AG09319 (cell line): ENCODE measurements at regions not wholly inside any gene's neighbourhood (a gene's known extent, or its start where the extent isn't known, plus 50 kb on each side); places are given as distances from the start of the nearest gene placed in this dataset.

Experiments
- DNase-seq: peaks from one replicate; pipeline ENCODE4 v3.0.0-alpha.2; 2010; ENCODE audit warnings: low read depth; ENCODE audit errors: extremely low read depth
- TF ChIP-seq, protein P1 (sequence below): IDR thresholded peaks from 2 replicates; pipeline ENCODE4 v1.5.1; 2011; ENCODE audit warnings: low read depth, mild to moderate bottlenecking, inconsistent platforms, low read length, moderate library complexity

DNA sequence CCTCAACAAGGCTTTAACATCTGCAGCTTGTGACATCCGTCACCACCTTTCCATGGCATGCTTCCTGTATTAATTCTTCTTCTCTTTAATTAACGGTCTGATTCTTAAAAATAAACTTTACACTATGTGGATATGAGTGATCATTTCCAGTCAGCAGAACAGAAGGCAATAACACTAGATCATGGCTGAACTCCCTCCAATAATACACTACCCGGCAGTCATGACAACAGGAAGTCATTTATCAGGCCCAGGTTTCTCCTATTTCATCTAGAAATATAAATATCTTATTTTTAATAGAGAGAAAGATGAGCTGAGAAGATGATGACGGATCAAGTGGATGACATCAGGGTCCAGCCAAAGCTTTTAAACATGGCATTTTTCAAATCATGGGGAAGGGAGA, 792.2 kb downstream of the SLC4A3 start:
- TF ChIP-seq, protein P1, sequence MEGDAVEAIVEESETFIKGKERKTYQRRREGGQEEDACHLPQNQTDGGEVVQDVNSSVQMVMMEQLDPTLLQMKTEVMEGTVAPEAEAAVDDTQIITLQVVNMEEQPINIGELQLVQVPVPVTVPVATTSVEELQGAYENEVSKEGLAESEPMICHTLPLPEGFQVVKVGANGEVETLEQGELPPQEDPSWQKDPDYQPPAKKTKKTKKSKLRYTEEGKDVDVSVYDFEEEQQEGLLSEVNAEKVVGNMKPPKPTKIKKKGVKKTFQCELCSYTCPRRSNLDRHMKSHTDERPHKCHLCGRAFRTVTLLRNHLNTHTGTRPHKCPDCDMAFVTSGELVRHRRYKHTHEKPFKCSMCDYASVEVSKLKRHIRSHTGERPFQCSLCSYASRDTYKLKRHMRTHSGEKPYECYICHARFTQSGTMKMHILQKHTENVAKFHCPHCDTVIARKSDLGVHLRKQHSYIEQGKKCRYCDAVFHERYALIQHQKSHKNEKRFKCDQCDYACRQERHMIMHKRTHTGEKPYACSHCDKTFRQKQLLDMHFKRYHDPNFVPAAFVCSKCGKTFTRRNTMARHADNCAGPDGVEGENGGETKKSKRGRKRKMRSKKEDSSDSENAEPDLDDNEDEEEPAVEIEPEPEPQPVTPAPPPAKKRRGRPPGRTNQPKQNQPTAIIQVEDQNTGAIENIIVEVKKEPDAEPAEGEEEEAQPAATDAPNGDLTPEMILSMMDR: no peak
- no peak for DNase-seq

DNA sequence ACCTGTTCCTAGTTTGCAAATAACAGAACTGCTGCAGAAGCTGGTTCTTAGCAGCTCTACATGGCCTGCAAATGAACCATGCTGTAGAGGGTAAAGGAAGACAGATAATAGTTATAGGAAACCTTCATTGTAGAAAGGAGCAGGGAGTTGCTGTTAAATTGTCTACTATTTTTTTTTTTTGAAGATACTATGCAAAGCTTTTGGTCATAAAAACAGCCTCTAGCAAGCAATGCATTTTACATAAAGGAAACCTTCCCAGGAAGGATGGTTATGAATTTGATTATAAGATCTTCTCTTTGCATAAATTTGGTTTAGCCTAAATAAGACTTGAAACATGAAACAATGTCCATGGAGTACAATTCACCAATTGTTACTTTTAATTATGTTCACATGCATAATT, 793.4 kb downstream of the SLC4A3 start:
- TF ChIP-seq, protein P1: no peak
- DNase-seq: no peak

DNA sequence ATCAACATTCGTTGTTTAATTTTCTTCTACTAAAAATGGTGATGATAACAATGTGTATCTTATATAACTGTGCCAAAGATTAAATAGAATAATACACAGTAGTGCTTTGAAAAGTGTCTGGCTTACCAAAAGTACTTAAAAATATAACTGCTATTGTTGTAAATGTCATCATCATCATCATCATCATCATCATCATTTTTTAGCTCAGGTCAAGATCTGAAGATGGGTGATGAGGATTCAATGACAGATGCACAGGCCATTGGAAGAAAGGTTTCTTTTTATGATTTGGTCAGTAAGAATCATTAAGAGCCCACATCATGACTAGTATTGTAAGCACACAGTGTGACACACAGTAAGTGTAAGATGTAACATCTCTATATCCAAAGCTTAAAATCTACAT, 795.2 kb downstream of the SLC4A3 start:
- no peak for DNase-seq
- TF ChIP-seq, protein P1: no peak

DNA sequence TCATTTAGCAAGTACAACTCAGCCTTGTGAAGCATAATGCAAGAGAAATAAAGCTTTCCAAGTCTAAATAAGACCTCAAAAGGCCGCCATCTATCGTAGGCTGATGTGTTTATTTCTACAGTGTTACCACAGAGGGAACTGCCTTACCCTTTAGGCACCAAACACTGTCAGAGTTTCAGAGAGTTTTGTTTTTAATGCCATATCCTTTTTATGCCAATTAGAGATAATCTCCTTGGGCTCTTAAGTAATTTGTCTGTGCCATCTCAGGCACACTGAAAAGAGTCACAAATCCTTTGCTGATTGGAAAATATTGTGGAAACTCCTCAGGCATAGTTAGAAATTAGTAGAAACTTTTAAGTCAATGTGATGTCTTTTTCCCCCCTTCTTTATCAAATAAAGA, 797.1 kb downstream of the SLC4A3 start:
- TF ChIP-seq, protein P1: no peak
- no peak for DNase-seq

DNA sequence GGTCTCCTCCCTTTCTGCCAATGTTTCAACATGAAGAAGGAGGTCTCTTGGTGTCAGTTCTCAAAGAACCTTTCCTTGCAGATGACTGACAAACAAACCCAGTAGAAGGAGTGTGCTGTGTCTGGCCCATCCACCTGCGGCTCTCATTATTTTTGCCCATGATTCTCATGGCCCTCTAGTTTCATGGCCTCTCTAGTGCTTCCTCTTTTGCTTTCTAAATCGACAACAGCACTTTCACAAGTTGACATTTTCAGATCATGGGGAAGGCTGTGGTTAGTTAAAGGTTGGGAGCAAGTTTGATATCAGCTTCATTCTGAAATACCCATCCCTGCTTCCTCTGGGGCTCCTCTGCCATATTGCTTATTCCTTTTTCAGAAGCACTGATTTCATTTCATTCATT, 805.2 kb downstream of the SLC4A3 start:
- TF ChIP-seq, protein P1: no peak
- no peak for DNase-seq

DNA sequence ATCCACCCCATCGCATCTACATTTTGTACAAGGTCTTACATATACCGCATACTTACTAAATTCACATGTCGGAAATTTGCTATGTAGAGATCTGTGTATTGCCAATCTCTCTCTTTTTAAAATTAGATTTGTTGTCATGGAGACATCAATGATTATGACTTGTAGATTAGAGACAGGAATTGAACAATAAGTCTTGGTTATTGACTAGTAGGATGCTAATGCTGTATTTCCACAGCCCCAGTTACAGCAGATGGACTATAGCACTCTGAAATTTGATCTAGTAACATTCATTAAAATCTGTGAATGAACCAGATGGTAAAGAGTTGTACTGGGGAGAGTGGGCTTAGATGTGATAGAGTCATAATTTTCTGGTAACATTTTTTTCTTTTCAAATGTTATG, 805.7 kb downstream of the SLC4A3 start:
- TF ChIP-seq, protein P1: no peak
- DNase-seq: no peak

DNA sequence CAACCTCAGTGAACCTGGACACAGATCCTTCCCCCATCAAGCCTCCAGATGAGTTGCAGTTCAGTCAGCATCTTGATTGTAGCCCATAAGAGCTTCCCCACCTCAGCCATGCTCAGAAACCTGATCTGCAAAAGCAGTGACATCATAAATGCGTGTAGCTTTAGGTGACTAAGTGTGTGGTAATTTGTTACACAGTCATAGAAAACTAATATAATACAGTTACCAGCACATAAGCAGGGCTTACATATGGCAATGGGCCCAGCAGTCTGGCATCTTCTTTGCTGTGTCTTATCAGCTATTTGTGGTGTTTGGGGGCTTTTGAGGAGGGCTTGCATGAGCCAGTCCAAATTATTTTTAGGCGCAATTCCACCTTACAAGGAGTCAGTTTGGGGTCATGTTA, 807.0 kb downstream of the SLC4A3 start:
- peak; percentile 10 for DNase-seq
- TF ChIP-seq, protein P1: no peak

DNA sequence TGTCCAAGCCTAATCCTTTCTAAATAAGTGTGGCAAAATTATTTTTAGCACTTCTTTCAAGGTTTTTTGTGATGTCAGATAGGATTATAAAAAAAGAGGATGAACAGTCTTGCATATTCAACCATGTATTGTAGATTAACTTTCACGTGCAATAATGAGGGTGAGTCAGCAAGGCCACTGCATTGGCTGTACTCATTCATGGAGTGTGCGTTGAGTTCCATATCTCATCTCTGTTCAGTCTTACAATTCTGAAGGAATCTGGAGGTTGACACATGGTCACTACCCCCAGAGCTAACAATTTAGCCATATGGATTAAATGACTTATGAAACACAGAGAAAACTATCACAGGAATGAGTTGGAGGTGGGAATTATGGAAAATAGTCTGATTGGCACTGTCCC, 810.5 kb downstream of the SLC4A3 start:
- no peak for DNase-seq
- TF ChIP-seq, protein P1: no peak
